GM23248 (cell line): ENCODE measurements at regions not wholly inside any gene's neighbourhood (a gene's known extent, or its start where the extent isn't known, plus 50 kb on each side); places are given as distances from the start of the nearest gene placed in this dataset.

Source experiments
- EZH2 ChIP-seq: fragments of 200-600 bp; sonication (generic); IDR thresholded peaks from 2 replicates; pipeline ENCODE4 v1.6.1; 2018; ENCODE audit warnings: antibody characterized with exemption, mild to moderate bottlenecking; ENCODE audit not compliant: insufficient read depth, poor library complexity, severe bottlenecking
- EZH2phosphoT487 ChIP-seq: fragments of 200-600 bp; sonication (generic); IDR thresholded peaks from 2 replicates; pipeline ENCODE4 v1.6.1; 2018; ENCODE audit warnings: antibody characterized with exemption, moderate library complexity, mild to moderate bottlenecking, low read depth; ENCODE audit not compliant: insufficient read depth

GRCh38 chr9:104984542-104984941, 56.6 kb upstream of the ABCA1 start:
- TF ChIP-seq EZH2 (no peak), EZH2phosphoT487 (no peak)
